GM23338 (cell line): ENCODE measurements at regions not wholly inside any gene's neighbourhood (a gene's known extent, or its start where the extent isn't known, plus 50 kb on each side); places are given as distances from the start of the nearest gene placed in this dataset.

Experiments
- ATAC-seq: fragments of 200-7000 bp; cut with Tn5 transposase; 3 replicates; pipeline ENCODE4 v1.9.1; 2020
- DNase-seq: peaks from one replicate; pipeline ENCODE4 v3.0.0-alpha.2; 2015; ENCODE audit warnings: low spot score
- H2AFZ ChIP-seq: fragments of 200-600 bp; sonication (generic); 2 replicates; pipeline ENCODE4 v1.8.0; 2016; ENCODE audit warnings: antibody characterized with exemption, mild to moderate bottlenecking, moderate library complexity
- H3F3A ChIP-seq: fragments of 200-600 bp; sonication (generic); replicated peaks from 2 replicates; pipeline ENCODE4 v1.8.0; 2017; ENCODE audit warnings: antibody characterized with exemption, mixed run types, low read depth
- H3K27ac ChIP-seq: fragments of 200-600 bp; sonication (generic); 2 replicates; pipeline ENCODE4 v1.6.1; 2016; ENCODE audit warnings: low read depth
- H3K27me3 ChIP-seq: fragments of 200-600 bp; sonication (generic); 2 replicates; pipeline ENCODE4 v1.8.0; 2016; ENCODE audit warnings: mild to moderate bottlenecking, mixed run types, moderate library complexity; ENCODE audit not compliant: insufficient read depth
- H3K36me3 ChIP-seq: fragments of 200-600 bp; sonication (generic); 2 replicates; pipeline ENCODE4 v1.8.0; 2016; ENCODE audit warnings: mild to moderate bottlenecking; ENCODE audit not compliant: insufficient read depth
- H3K4me1 ChIP-seq: fragments of 200-600 bp; sonication (generic); 2 replicates; pipeline ENCODE4 v1.8.0; 2016; ENCODE audit warnings: mild to moderate bottlenecking, moderate library complexity; ENCODE audit not compliant: insufficient read depth
- H3K4me2 ChIP-seq: fragments of 200-600 bp; sonication (generic); 2 replicates; pipeline ENCODE4 v1.7.1; 2017; ENCODE audit warnings: mixed run types
- H3K4me3 ChIP-seq: fragments of 200-600 bp; sonication (generic); 2 replicates; pipeline ENCODE4 v1.6.1; 2016; ENCODE audit warnings: mixed run types
- H3K79me2 ChIP-seq: fragments of 200-600 bp; sonication (generic); replicated peaks from 2 replicates; pipeline ENCODE4 v1.8.0; 2017; ENCODE audit warnings: mild to moderate bottlenecking; ENCODE audit not compliant: insufficient read depth
- H3K9me2 ChIP-seq: fragments of 200-600 bp; sonication (generic); 2 replicates; pipeline ENCODE4 v1.8.0; 2017; ENCODE audit not compliant: insufficient read depth
- H4K20me1 ChIP-seq: fragments of 200-600 bp; sonication (generic); replicated peaks from 2 replicates; pipeline ENCODE4 v1.8.0; 2017; ENCODE audit warnings: mild to moderate bottlenecking; ENCODE audit not compliant: insufficient read depth
- H3K27ac Mint-ChIP-seq: 2 replicates; pipeline ENCODE4 v1.8.0; 2020; ENCODE audit warnings: inconsistent platforms, mild to moderate bottlenecking, moderate library complexity, mixed read lengths
- H3K27me3 Mint-ChIP-seq: 3 replicates; pipeline ENCODE4 v1.8.0; 2022; ENCODE audit warnings: low read depth, mild to moderate bottlenecking, moderate library complexity, mixed read lengths, inconsistent platforms; ENCODE audit not compliant: insufficient read depth, poor library complexity
- H3K36me3 Mint-ChIP-seq: 3 replicates; pipeline ENCODE4 v1.8.0; 2021; ENCODE audit warnings: low read depth, mild to moderate bottlenecking, inconsistent platforms, moderate library complexity, mixed read lengths
- H3K4me1 Mint-ChIP-seq: 3 replicates; pipeline ENCODE4 v1.8.0; 2020; ENCODE audit warnings: mild to moderate bottlenecking, inconsistent platforms, mixed read lengths
- H3K4me3 Mint-ChIP-seq: 3 replicates; pipeline ENCODE4 v1.8.0; 2021; ENCODE audit warnings: moderate library complexity, mild to moderate bottlenecking, inconsistent platforms, mixed read lengths
- H3K9me3 Mint-ChIP-seq: 3 replicates; pipeline ENCODE4 v1.8.0; 2020; ENCODE audit warnings: moderate library complexity, mild to moderate bottlenecking, inconsistent platforms, mixed read lengths
- CREB1 ChIP-seq: fragments of 250-450 bp; sonication (Bioruptor Pico); IDR thresholded peaks from 2 replicates; pipeline ENCODE4 v1.5.0; 2020; ENCODE audit warnings: low read depth, mild to moderate bottlenecking, moderate library complexity
- EZH2 ChIP-seq: fragments of 200-600 bp; sonication (generic); IDR thresholded peaks from one replicate; pipeline ENCODE4 v1.8.0; 2017; ENCODE audit warnings: antibody characterized with exemption, mild to moderate bottlenecking, low read depth; ENCODE audit not compliant: unreplicated experiment
- REST ChIP-seq: IDR thresholded peaks from one replicate; pipeline ENCODE4 v1.6.1; 2018; ENCODE audit warnings: antibody characterized with exemption; ENCODE audit not compliant: unreplicated experiment
- ZNF462 ChIP-seq: fragments of 250-450 bp; sonication (Bioruptor Pico); IDR thresholded peaks from 2 replicates; pipeline ENCODE4 v1.5.0; 2020; ENCODE audit warnings: mild to moderate bottlenecking, moderate library complexity

- TF ChIP-seq ZNF462 (CRISPR knock-in tag) = no peak
- TF ChIP-seq EZH2 = no peak
Measured at GRCh38 chr17:56672195-56672594, 78.7 kb downstream of the NOG start (continued).

GRCh38 chr17:56674401-56674925 is 81.0 kb downstream of the NOG start:
- H3K4me1 Mint-ChIP-seq = peaks cover 6% of the 10 kb centered on the region; the same call in 2 of the 3 replicates
- H3F3A ChIP-seq = no peaks in the 10 kb centered on the region
- 0 out of 2 replicates have a peak, but pooled peaks cover 5% of the 10 kb centered on the region for H3K9me2 ChIP-seq
- no peak overlapping the region for H3K4me3 Mint-ChIP-seq
- H4K20me1 ChIP-seq = no peaks in the 10 kb centered on the region
- no peaks in the 10 kb centered on the region for H3K4me1 ChIP-seq
- no peak overlapping the region for H2AFZ ChIP-seq
- no peak overlapping the region for H3K27ac Mint-ChIP-seq
- peaks cover 16% of the 10 kb centered on the region for H3K27me3 Mint-ChIP-seq
- H3K4me3 ChIP-seq = no peak overlapping the region
- no peaks in the 10 kb centered on the region for H3K79me2 ChIP-seq
- TF ChIP-seq CREB1 (CRISPR knock-in tag) (no peak), REST (no peak)
- no peak overlapping the region for H3K4me2 ChIP-seq
- ATAC-seq (no peak), DNase-seq (no peak)
- peaks cover 2% of the 10 kb centered on the region; the same call in 1 of the 3 replicates for H3K9me3 Mint-ChIP-seq
- H3K27me3 ChIP-seq = peaks cover 41% of the 10 kb centered on the region
- H3K36me3 ChIP-seq = no peaks in the 10 kb centered on the region
- no peaks in the 10 kb centered on the region; the same call in 2 of the 3 replicates for H3K36me3 Mint-ChIP-seq
- H3K27ac ChIP-seq = no peak overlapping the region
